ENCODE measurements at regions not wholly inside any gene's neighbourhood (a gene's known extent, or its start where the extent isn't known, plus 50 kb on each side); places are given as distances from the start of the nearest gene placed in this dataset.

GRCh38 chr4:4687100-4687499 lies 145.3 kb upstream of the STX18 start:
- H3K27ac ChIP-seq (ENCODE audit: poor library complexity, severe bottlenecking), result no peak overlapping the region
- no peak for TF ChIP-seq CTCF (IDR thresholded peaks at IDR 0.05; ENCODE audit: poor library complexity, severe bottlenecking)
- ATAC-seq (ENCODE audit: low read depth) (no peak), DNase-seq (ENCODE audit: low spot score) (no peak)
- H3K27me3 ChIP-seq (ENCODE audit: insufficient read depth, poor library complexity, severe bottlenecking), result no peaks in the 10 kb centered on the region
- H3K4me3 ChIP-seq (ENCODE audit: severe bottlenecking), result no peak overlapping the region
- no peaks in the 10 kb centered on the region for H3K36me3 ChIP-seq (ENCODE audit: low read depth)
- H3K9me3 ChIP-seq (ENCODE audit: severe bottlenecking), result no peaks in the 10 kb centered on the region
- no peaks in the 10 kb centered on the region for H3K4me1 ChIP-seq (ENCODE audit: insufficient read depth, poor library complexity, severe bottlenecking)

- no peak for DNase-seq (ENCODE audit: low spot score)
- H3K36me3 ChIP-seq (ENCODE audit: low read depth), result no peaks in the 10 kb centered on the region
- H3K27ac ChIP-seq (ENCODE audit: poor library complexity, severe bottlenecking), result no peak overlapping the region
- TF ChIP-seq CTCF (IDR thresholded peaks at IDR 0.05; ENCODE audit: poor library complexity, severe bottlenecking), result no peak
- ATAC-seq (ENCODE audit: low read depth), result no peak
- H3K27me3 ChIP-seq (ENCODE audit: insufficient read depth, poor library complexity, severe bottlenecking), result no peaks in the 10 kb centered on the region
- H3K9me3 ChIP-seq (ENCODE audit: severe bottlenecking), result no peaks in the 10 kb centered on the region
- no peaks in the 10 kb centered on the region for H3K4me1 ChIP-seq (ENCODE audit: insufficient read depth, poor library complexity, severe bottlenecking)
- no peak overlapping the region for H3K4me3 ChIP-seq (ENCODE audit: severe bottlenecking)
These were observed 144.3 kb upstream of the STX18 start for GRCh38 chr4:4685810-4686795.

- H3K4me1 ChIP-seq (ENCODE audit: insufficient read depth, poor library complexity, severe bottlenecking), result no peaks in the 10 kb centered on the region
- H3K36me3 ChIP-seq (ENCODE audit: low read depth), result no peaks in the 10 kb centered on the region
- DNase-seq (ENCODE audit: low spot score) (no peak), ATAC-seq (ENCODE audit: low read depth) (no peak)
- H3K9me3 ChIP-seq (ENCODE audit: severe bottlenecking), result no peaks in the 10 kb centered on the region
- no peaks in the 10 kb centered on the region for H3K27me3 ChIP-seq (ENCODE audit: insufficient read depth, poor library complexity, severe bottlenecking)
- no peak for TF ChIP-seq CTCF (IDR thresholded peaks at IDR 0.05; ENCODE audit: poor library complexity, severe bottlenecking)
- no peak overlapping the region for H3K4me3 ChIP-seq (ENCODE audit: severe bottlenecking)
- H3K27ac ChIP-seq (ENCODE audit: poor library complexity, severe bottlenecking), result no peak overlapping the region
These were observed 139.8 kb upstream of the STX18 start for GRCh38 chr4:4681653-4682052.

GRCh38 chr4:4680758-4681157 lies 138.9 kb upstream of the STX18 start:
- no peak for ATAC-seq (ENCODE audit: low read depth)
- no peak overlapping the region for H3K4me3 ChIP-seq (ENCODE audit: severe bottlenecking)
- no peaks in the 10 kb centered on the region for H3K9me3 ChIP-seq (ENCODE audit: severe bottlenecking)
- H3K27me3 ChIP-seq (ENCODE audit: insufficient read depth, poor library complexity, severe bottlenecking), result no peaks in the 10 kb centered on the region
- no peak for TF ChIP-seq CTCF (IDR thresholded peaks at IDR 0.05; ENCODE audit: poor library complexity, severe bottlenecking)
- no peak for DNase-seq (ENCODE audit: low spot score)
- H3K4me1 ChIP-seq (ENCODE audit: insufficient read depth, poor library complexity, severe bottlenecking), result no peaks in the 10 kb centered on the region
- H3K36me3 ChIP-seq (ENCODE audit: low read depth), result no peaks in the 10 kb centered on the region
- H3K27ac ChIP-seq (ENCODE audit: poor library complexity, severe bottlenecking), result no peak overlapping the region

- no peaks in the 10 kb centered on the region for H3K27me3 ChIP-seq (ENCODE audit: insufficient read depth, poor library complexity, severe bottlenecking)
- TF ChIP-seq CTCF (IDR thresholded peaks at IDR 0.05; ENCODE audit: poor library complexity, severe bottlenecking), result no peak
These were observed 138.4 kb upstream of the STX18 start for GRCh38 chr4:4680243-4680642.

More at GRCh38 chr4:4680243-4680642, 138.4 kb upstream of the STX18 start:
- Histone ChIP-seq H3K4me1 (ENCODE audit: insufficient read depth, poor library complexity, severe bottlenecking) (no peaks in the 10 kb centered on the region), H3K9me3 (ENCODE audit: severe bottlenecking) (no peaks in the 10 kb centered on the region), H3K4me3 (ENCODE audit: severe bottlenecking) (no peak overlapping the region), H3K36me3 (ENCODE audit: low read depth) (no peaks in the 10 kb centered on the region), H3K27ac (ENCODE audit: poor library complexity, severe bottlenecking) (no peak overlapping the region)
- DNase-seq (ENCODE audit: low spot score) (no peak), ATAC-seq (ENCODE audit: low read depth) (no peak)

All from RWPE2 (cell line).